LNCaP clone FGC (cell line): ENCODE measurements at regions not wholly inside any gene's neighbourhood (a gene's known extent, or its start where the extent isn't known, plus 50 kb on each side); places are given as distances from the start of the nearest gene placed in this dataset.

Experiments
- DNase-seq: peaks from one replicate; pipeline ENCODE4 v3.0.0-alpha.2; 2011; ENCODE audit warnings: low read depth
- H3K4me3 ChIP-seq: 2 replicates; pipeline ENCODE4 v1.5.1; 2011; ENCODE audit warnings: mild to moderate bottlenecking, low read depth, low read length, control low read depth
- CTCF ChIP-seq: IDR thresholded peaks from 2 replicates; pipeline ENCODE4 v1.5.1; 2012; ENCODE audit warnings: mild to moderate bottlenecking; ENCODE audit not compliant: control insufficient read depth, insufficient read depth; ENCODE audit errors: extremely low read depth

- TF ChIP-seq CTCF, result no peak
- H3K4me3 ChIP-seq, result no peak overlapping the region
- peak; percentile 51 for DNase-seq
Measured at GRCh38 chr14:34222867-34223266, 239.2 kb downstream of the SPTSSA start.

- H3K4me3 ChIP-seq, result no peak overlapping the region
- DNase-seq, result no peak
- TF ChIP-seq CTCF, result no peak
Measured at GRCh38 chr14:34222122-34222521, 239.9 kb downstream of the SPTSSA start.

GRCh38 chr14:34220921-34221320 lies 241.1 kb downstream of the SPTSSA start:
- H3K4me3 ChIP-seq, result no peak overlapping the region
- DNase-seq, result no peak
- TF ChIP-seq CTCF, result no peak

GRCh38 chr14:34220378-34220706 lies 241.7 kb downstream of the SPTSSA start:
- H3K4me3 ChIP-seq, result no peak overlapping the region
- no peak for DNase-seq
- no peak for TF ChIP-seq CTCF

GRCh38 chr14:34219661-34220377 lies 242.2 kb downstream of the SPTSSA start:
- DNase-seq, result peak; percentile 52
- no peak overlapping the region for H3K4me3 ChIP-seq
- no peak for TF ChIP-seq CTCF

- no peak for TF ChIP-seq CTCF
- DNase-seq, result no peak
- no peak overlapping the region for H3K4me3 ChIP-seq
Measured at GRCh38 chr14:34218881-34219280, 243.2 kb downstream of the SPTSSA start.

- no peak for DNase-seq
- no peak for TF ChIP-seq CTCF
- no peak overlapping the region for H3K4me3 ChIP-seq
Measured at GRCh38 chr14:34214961-34215360, 247.1 kb downstream of the SPTSSA start.
